HL-60 (cell line): ENCODE measurements at regions not wholly inside any gene's neighbourhood (a gene's known extent, or its start where the extent isn't known, plus 50 kb on each side); places are given as distances from the start of the nearest gene placed in this dataset.

Experiments
- DNase-seq, 2 experiments: peaks; one replicate each; pipeline ENCODE4 v3.0.0-alpha.2; 2010 to 2020; ENCODE audit warnings: low read depth in 1 of 2, low spot score in 1 of 2
- H3K27ac ChIP-seq: fragments of 250-450 bp; sonication (Bioruptor Pico); replicated peaks from 2 replicates; pipeline ENCODE4 v1.5.1; 2020; ENCODE audit warnings: mild to moderate bottlenecking, moderate library complexity
- H3K27me3 ChIP-seq: fragments of 250-450 bp; sonication (Bioruptor Pico); 2 replicates; pipeline ENCODE4 v1.5.1; 2021; ENCODE audit warnings: mild to moderate bottlenecking, moderate library complexity; ENCODE audit not compliant: insufficient read depth, poor library complexity, severe bottlenecking
- H3K4me3 ChIP-seq: replicated peaks from 2 replicates; pipeline ENCODE4 v1.5.1; 2011; ENCODE audit warnings: mild to moderate bottlenecking, control low read depth, low read length; ENCODE audit not compliant: insufficient read depth
- GABPA ChIP-seq: IDR thresholded peaks from 2 replicates; pipeline ENCODE4 v1.6.1; 2012; ENCODE audit warnings: low read depth
- POLR2AphosphoS5 ChIP-seq: IDR thresholded peaks from 2 replicates; pipeline ENCODE4 v1.6.1; 2012; ENCODE audit warnings: low read depth
- SPI1 ChIP-seq: IDR thresholded peaks from 2 replicates; pipeline ENCODE4 v1.6.1; 2012; ENCODE audit warnings: low read depth, mild to moderate bottlenecking, borderline replicate concordance
- TF ChIP-seq, protein P1 (sequence below): IDR thresholded peaks from 2 replicates; pipeline ENCODE4 v1.6.1; 2012; ENCODE audit warnings: low read depth; ENCODE audit not compliant: insufficient replicate concordance
- TF ChIP-seq, protein P2 (sequence below): IDR thresholded peaks from one replicate; pipeline ENCODE4 v1.5.1; 2011; ENCODE audit warnings: low read length, control low read depth, inconsistent platforms; ENCODE audit not compliant: insufficient read depth

DNA sequence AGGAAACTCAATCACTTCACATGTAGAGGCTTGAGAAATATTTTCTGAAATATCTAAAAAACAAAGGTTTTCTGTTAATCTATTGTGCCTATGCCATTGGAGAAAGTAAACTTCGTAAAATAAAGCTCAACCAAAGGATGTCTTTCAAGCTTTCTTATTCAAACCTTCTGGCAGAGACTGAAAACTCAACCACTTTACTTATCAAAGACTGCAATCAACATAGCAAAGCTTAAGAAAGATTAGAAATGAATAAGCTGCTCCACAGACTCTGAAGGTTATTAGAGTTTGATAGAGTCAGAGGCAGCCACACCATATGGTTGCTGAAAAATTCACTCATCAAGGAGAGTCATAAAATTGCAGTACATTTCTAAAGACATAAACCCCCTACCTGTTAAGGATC is 245.8 kb upstream of the MEOX2 start:
- no peak for DNase-seq
- H3K4me3 ChIP-seq, result no peak overlapping the region
- no peak overlapping the region for H3K27ac ChIP-seq
- H3K27me3 ChIP-seq, result no peaks in the 10 kb centered on the region
- TF ChIP-seq SPI1, result no peak
- TF ChIP-seq, protein P1, sequence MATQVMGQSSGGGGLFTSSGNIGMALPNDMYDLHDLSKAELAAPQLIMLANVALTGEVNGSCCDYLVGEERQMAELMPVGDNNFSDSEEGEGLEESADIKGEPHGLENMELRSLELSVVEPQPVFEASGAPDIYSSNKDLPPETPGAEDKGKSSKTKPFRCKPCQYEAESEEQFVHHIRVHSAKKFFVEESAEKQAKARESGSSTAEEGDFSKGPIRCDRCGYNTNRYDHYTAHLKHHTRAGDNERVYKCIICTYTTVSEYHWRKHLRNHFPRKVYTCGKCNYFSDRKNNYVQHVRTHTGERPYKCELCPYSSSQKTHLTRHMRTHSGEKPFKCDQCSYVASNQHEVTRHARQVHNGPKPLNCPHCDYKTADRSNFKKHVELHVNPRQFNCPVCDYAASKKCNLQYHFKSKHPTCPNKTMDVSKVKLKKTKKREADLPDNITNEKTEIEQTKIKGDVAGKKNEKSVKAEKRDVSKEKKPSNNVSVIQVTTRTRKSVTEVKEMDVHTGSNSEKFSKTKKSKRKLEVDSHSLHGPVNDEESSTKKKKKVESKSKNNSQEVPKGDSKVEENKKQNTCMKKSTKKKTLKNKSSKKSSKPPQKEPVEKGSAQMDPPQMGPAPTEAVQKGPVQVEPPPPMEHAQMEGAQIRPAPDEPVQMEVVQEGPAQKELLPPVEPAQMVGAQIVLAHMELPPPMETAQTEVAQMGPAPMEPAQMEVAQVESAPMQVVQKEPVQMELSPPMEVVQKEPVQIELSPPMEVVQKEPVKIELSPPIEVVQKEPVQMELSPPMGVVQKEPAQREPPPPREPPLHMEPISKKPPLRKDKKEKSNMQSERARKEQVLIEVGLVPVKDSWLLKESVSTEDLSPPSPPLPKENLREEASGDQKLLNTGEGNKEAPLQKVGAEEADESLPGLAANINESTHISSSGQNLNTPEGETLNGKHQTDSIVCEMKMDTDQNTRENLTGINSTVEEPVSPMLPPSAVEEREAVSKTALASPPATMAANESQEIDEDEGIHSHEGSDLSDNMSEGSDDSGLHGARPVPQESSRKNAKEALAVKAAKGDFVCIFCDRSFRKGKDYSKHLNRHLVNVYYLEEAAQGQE, result no peak
- TF ChIP-seq, protein P2, sequence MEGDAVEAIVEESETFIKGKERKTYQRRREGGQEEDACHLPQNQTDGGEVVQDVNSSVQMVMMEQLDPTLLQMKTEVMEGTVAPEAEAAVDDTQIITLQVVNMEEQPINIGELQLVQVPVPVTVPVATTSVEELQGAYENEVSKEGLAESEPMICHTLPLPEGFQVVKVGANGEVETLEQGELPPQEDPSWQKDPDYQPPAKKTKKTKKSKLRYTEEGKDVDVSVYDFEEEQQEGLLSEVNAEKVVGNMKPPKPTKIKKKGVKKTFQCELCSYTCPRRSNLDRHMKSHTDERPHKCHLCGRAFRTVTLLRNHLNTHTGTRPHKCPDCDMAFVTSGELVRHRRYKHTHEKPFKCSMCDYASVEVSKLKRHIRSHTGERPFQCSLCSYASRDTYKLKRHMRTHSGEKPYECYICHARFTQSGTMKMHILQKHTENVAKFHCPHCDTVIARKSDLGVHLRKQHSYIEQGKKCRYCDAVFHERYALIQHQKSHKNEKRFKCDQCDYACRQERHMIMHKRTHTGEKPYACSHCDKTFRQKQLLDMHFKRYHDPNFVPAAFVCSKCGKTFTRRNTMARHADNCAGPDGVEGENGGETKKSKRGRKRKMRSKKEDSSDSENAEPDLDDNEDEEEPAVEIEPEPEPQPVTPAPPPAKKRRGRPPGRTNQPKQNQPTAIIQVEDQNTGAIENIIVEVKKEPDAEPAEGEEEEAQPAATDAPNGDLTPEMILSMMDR, result no peak
- TF ChIP-seq GABPA, result no peak
- no peak for TF ChIP-seq POLR2AphosphoS5

DNA sequence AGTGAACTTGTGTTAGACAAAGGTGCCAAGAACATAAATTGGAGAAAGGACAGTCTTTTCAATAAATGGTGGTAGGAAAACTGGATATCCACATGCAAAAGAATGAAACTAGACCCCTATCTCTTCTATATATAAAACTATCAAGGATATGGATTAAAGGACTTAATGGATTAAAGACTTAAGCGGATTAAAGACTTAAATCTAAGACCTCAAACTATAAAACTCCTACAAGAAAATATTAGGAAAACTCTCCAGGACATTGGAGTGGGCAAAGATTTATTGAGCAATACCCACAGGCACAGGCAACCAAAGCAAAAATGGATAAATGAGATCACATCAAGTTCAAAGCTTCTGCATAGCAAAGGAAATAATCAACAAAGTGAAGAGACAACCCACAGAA is 242.9 kb upstream of the MEOX2 start:
- H3K27me3 ChIP-seq, result no peaks in the 10 kb centered on the region
- no peak overlapping the region for H3K27ac ChIP-seq
- no peak for DNase-seq
- no peak overlapping the region for H3K4me3 ChIP-seq
- TF ChIP-seq, protein P2, result no peak
- TF ChIP-seq SPI1, result no peak
- no peak for TF ChIP-seq POLR2AphosphoS5
- no peak for TF ChIP-seq GABPA
- TF ChIP-seq, protein P1, result no peak

DNA sequence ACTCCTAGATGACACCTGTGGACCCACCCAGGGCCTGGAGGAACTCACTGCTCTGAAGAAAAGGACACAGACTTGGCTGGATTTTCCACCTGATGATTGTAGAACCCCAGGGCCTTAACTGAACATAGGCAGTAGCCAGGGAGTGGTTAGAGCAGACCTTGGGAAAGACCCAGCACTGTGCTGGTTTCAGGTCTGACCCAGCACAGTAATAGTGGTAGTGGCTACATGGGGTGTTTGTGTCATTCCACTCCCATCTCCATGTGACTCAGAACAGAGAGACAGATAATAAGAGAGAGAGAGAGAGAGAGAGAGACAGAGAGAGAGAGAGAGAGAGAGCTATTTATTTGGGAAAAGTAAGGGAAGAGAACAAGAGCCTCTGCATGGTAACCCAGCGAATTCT is 239.1 kb upstream of the MEOX2 start:
- Histone ChIP-seq H3K27me3 (no peaks in the 10 kb centered on the region), H3K27ac (no peak overlapping the region), H3K4me3 (no peak overlapping the region)
- TF ChIP-seq, protein P2, result no peak
- TF ChIP-seq POLR2AphosphoS5 (no peak), GABPA (no peak), SPI1 (no peak)
- TF ChIP-seq, protein P1, result no peak
- DNase-seq, result no peak
